Activated CD8-positive, alpha-beta T cell treated with anti-CD3 and anti-CD28 coated beads, Interleukin-2, amount 10 ng/mL, durations not matched to agents 7 days and 5 days (primary cell): ENCODE measurements at regions not wholly inside any gene's neighbourhood (a gene's known extent, or its start where the extent isn't known, plus 50 kb on each side); places are given as distances from the start of the nearest gene placed in this dataset.

Experiments
- ATAC-seq: fragments of 150-1000 bp; cut with Tn5 transposase; one replicate; pipeline ENCODE4 v1.10.0; 2021; ENCODE audit warnings: moderate library complexity
- CTCF ChIA-PET: fragments of 350-600 bp; sonication (Branson Sonifier 250); formaldehyde crosslinking; loops from one replicate; lab custom pipeline; 2021; ENCODE audit warnings: antibody characterized with exemption; lab: Charles Lee
- POLR2A ChIA-PET: fragments of 350-600 bp; sonication (Branson Sonifier 250); formaldehyde crosslinking; loops from one replicate; lab custom pipeline; 2021; ENCODE audit warnings: antibody characterized with exemption; lab: Charles Lee
- DNase-seq: peaks from one replicate; pipeline ENCODE4 v3.0.0-alpha.2; 2020
- H3K27ac Mint-ChIP-seq: one replicate; pipeline ENCODE4 v1.8.0; 2021; ENCODE audit warnings: mild to moderate bottlenecking, mixed read lengths
- H3K27me3 Mint-ChIP-seq: one replicate; pipeline ENCODE4 v1.8.0; 2021; ENCODE audit warnings: low read depth, mixed read lengths
- H3K36me3 Mint-ChIP-seq: one replicate; pipeline ENCODE4 v1.8.0; 2021; ENCODE audit warnings: low read depth, mixed read lengths
- H3K4me1 Mint-ChIP-seq: one replicate; pipeline ENCODE4 v1.8.0; 2021; ENCODE audit warnings: low read depth, mixed read lengths
- H3K4me3 Mint-ChIP-seq: one replicate; pipeline ENCODE4 v1.8.0; 2021; ENCODE audit warnings: mild to moderate bottlenecking, mixed read lengths
- H3K9me3 Mint-ChIP-seq: one replicate; pipeline ENCODE4 v1.8.0; 2022; ENCODE audit warnings: mixed read lengths; ENCODE audit not compliant: insufficient read depth

GRCh38 chr15:72936237-72936636, 116.0 kb upstream of the NEO1 start:
- POLR2A ChIA-PET = no interaction called here
- DNase-seq (no peak), ATAC-seq (no peak)
- no peaks in the 10 kb centered on the region for H3K36me3 Mint-ChIP-seq
- no peaks in the 10 kb centered on the region for H3K9me3 Mint-ChIP-seq
- CTCF ChIA-PET = no interaction called here
- peaks cover 3% of the 10 kb centered on the region for H3K27me3 Mint-ChIP-seq
- H3K4me1 Mint-ChIP-seq = no peaks in the 10 kb centered on the region
- no peak overlapping the region for H3K27ac Mint-ChIP-seq
- H3K4me3 Mint-ChIP-seq = no peak overlapping the region

- no peak overlapping the region for H3K27ac Mint-ChIP-seq
- no peak for DNase-seq
- no peak overlapping the region for H3K4me3 Mint-ChIP-seq
- H3K4me1 Mint-ChIP-seq = no peaks in the 10 kb centered on the region
- H3K27me3 Mint-ChIP-seq = peaks cover under 1% of the 10 kb centered on the region
- H3K9me3 Mint-ChIP-seq = no peaks in the 10 kb centered on the region
- H3K36me3 Mint-ChIP-seq = no peaks in the 10 kb centered on the region
- ChIA-PET POLR2A (no interaction called here), CTCF (no interaction called here)
- no peak for ATAC-seq
Measured at GRCh38 chr15:72935521-72935920, 116.7 kb upstream of the NEO1 start.

GRCh38 chr15:72934921-72935320, 117.3 kb upstream of the NEO1 start:
- ChIA-PET POLR2A (no interaction called here), CTCF (interaction anchor here (0.6 kb wide), 1 partner anchor 132 kb away, joined by 3 read pairs; no protein-coding TSS in a partner anchor)
- Mint-ChIP-seq H3K4me3 (no peak overlapping the region), H3K9me3 (no peaks in the 10 kb centered on the region), H3K4me1 (no peaks in the 10 kb centered on the region), H3K27me3 (peaks cover 6% of the 10 kb centered on the region), H3K27ac (no peak overlapping the region), H3K36me3 (no peaks in the 10 kb centered on the region)
- ATAC-seq (no peak), DNase-seq (no peak)

GRCh38 chr15:72933976-72934375, 118.3 kb upstream of the NEO1 start:
- Mint-ChIP-seq H3K27me3 (peaks cover 8% of the 10 kb centered on the region), H3K4me1 (no peaks in the 10 kb centered on the region), H3K4me3 (no peak overlapping the region), H3K9me3 (no peaks in the 10 kb centered on the region), H3K27ac (no peak overlapping the region), H3K36me3 (no peaks in the 10 kb centered on the region)
- DNase-seq (no peak), ATAC-seq (no peak)
- ChIA-PET CTCF (no interaction called here), POLR2A (no interaction called here)

- Mint-ChIP-seq H3K4me1 (no peaks in the 10 kb centered on the region), H3K9me3 (no peaks in the 10 kb centered on the region), H3K27ac (no peak overlapping the region), H3K4me3 (no peak overlapping the region), H3K27me3 (peaks cover 15% of the 10 kb centered on the region), H3K36me3 (no peaks in the 10 kb centered on the region)
- ATAC-seq (no peak), DNase-seq (no peak)
- ChIA-PET CTCF (no interaction called here), POLR2A (no interaction called here)
Measured at GRCh38 chr15:72932472-72932871, 119.8 kb upstream of the NEO1 start.

- ATAC-seq (no peak), DNase-seq (no peak)
- Mint-ChIP-seq H3K36me3 (no peaks in the 10 kb centered on the region), H3K4me1 (no peaks in the 10 kb centered on the region), H3K27me3 (peaks cover 36% of the 10 kb centered on the region), H3K4me3 (no peak overlapping the region), H3K27ac (no peak overlapping the region), H3K9me3 (no peaks in the 10 kb centered on the region)
- ChIA-PET CTCF (no interaction called here), POLR2A (no interaction called here)
Measured at GRCh38 chr15:72927451-72927850, 124.8 kb upstream of the NEO1 start.

- Mint-ChIP-seq H3K4me1 (no peaks in the 10 kb centered on the region), H3K9me3 (no peaks in the 10 kb centered on the region), H3K4me3 (no peak overlapping the region), H3K27ac (no peak overlapping the region), H3K27me3 (peaks cover 45% of the 10 kb centered on the region), H3K36me3 (no peaks in the 10 kb centered on the region)
- ATAC-seq (no peak), DNase-seq (no peak)
- CTCF ChIA-PET = no interaction called here
- POLR2A ChIA-PET = no interaction called here
Measured at GRCh38 chr15:72925661-72926060, 126.6 kb upstream of the NEO1 start.

- ATAC-seq (no peak), DNase-seq (no peak)
- H3K36me3 Mint-ChIP-seq = no peaks in the 10 kb centered on the region
- no peak overlapping the region for H3K27ac Mint-ChIP-seq
- ChIA-PET POLR2A (no interaction called here), CTCF (no interaction called here)
- no peaks in the 10 kb centered on the region for H3K4me1 Mint-ChIP-seq
- H3K27me3 Mint-ChIP-seq = peaks cover 38% of the 10 kb centered on the region
- H3K9me3 Mint-ChIP-seq = no peaks in the 10 kb centered on the region
- no peak overlapping the region for H3K4me3 Mint-ChIP-seq
Measured at GRCh38 chr15:72923289-72923688, 129.0 kb upstream of the NEO1 start.

- no peak for ATAC-seq
- H3K27me3 Mint-ChIP-seq = peaks cover 28% of the 10 kb centered on the region
- H3K27ac Mint-ChIP-seq = no peak overlapping the region
Measured at GRCh38 chr15:72920551-72920950, 131.7 kb upstream of the NEO1 start.

GRCh38 chr15:72919936-72920465, 132.3 kb upstream of the NEO1 start:
- DNase-seq (no peak), ATAC-seq (no peak)
- ChIA-PET POLR2A (no interaction called here), CTCF (no interaction called here)
- H3K36me3 Mint-ChIP-seq = no peaks in the 10 kb centered on the region
- no peak overlapping the region for H3K27ac Mint-ChIP-seq
- H3K4me3 Mint-ChIP-seq = no peak overlapping the region
- no peaks in the 10 kb centered on the region for H3K4me1 Mint-ChIP-seq
- peaks cover 25% of the 10 kb centered on the region for H3K27me3 Mint-ChIP-seq
- H3K9me3 Mint-ChIP-seq = no peaks in the 10 kb centered on the region

More at GRCh38 chr15:72920551-72920950, 131.7 kb upstream of the NEO1 start:
- no peak for DNase-seq
- ChIA-PET CTCF (no interaction called here), POLR2A (no interaction called here)
- no peaks in the 10 kb centered on the region for H3K4me1 Mint-ChIP-seq
- no peaks in the 10 kb centered on the region for H3K36me3 Mint-ChIP-seq
- H3K4me3 Mint-ChIP-seq = no peak overlapping the region
- H3K9me3 Mint-ChIP-seq = no peaks in the 10 kb centered on the region

- Mint-ChIP-seq H3K36me3 (no peaks in the 10 kb centered on the region), H3K4me1 (no peaks in the 10 kb centered on the region), H3K4me3 (no peak overlapping the region), H3K27me3 (peaks cover 14% of the 10 kb centered on the region), H3K9me3 (no peaks in the 10 kb centered on the region), H3K27ac (no peak overlapping the region)
- ChIA-PET CTCF (no interaction called here), POLR2A (no interaction called here)
- no peak for DNase-seq
- ATAC-seq = no peak
Measured at GRCh38 chr15:72916897-72917296, 133.3 kb upstream of the ADPGK start.

GRCh38 chr15:72916378-72916777, 132.8 kb upstream of the ADPGK start:
- no peaks in the 10 kb centered on the region for H3K4me1 Mint-ChIP-seq
- no peak overlapping the region for H3K27ac Mint-ChIP-seq
- H3K9me3 Mint-ChIP-seq = no peaks in the 10 kb centered on the region
- DNase-seq (no peak), ATAC-seq (no peak)
- POLR2A ChIA-PET = no interaction called here
- H3K36me3 Mint-ChIP-seq = no peaks in the 10 kb centered on the region
- no peak overlapping the region for H3K4me3 Mint-ChIP-seq
- CTCF ChIA-PET = no interaction called here
- H3K27me3 Mint-ChIP-seq = peaks cover 9% of the 10 kb centered on the region

- no peaks in the 10 kb centered on the region for H3K9me3 Mint-ChIP-seq
- ChIA-PET CTCF (no interaction called here), POLR2A (no interaction called here)
- H3K27me3 Mint-ChIP-seq = peaks cover 6% of the 10 kb centered on the region
- H3K4me1 Mint-ChIP-seq = no peaks in the 10 kb centered on the region
- DNase-seq (no peak), ATAC-seq (no peak)
- no peak overlapping the region for H3K4me3 Mint-ChIP-seq
- no peaks in the 10 kb centered on the region for H3K36me3 Mint-ChIP-seq
- H3K27ac Mint-ChIP-seq = no peak overlapping the region
Measured at GRCh38 chr15:72915843-72916242, 132.3 kb upstream of the ADPGK start.
